Endothelial cell of umbilical vein (primary cell): ENCODE measurements at regions not wholly inside any gene's neighbourhood (a gene's known extent, or its start where the extent isn't known, plus 50 kb on each side); places are given as distances from the start of the nearest gene placed in this dataset.

ENCODE experiments used
- BruUV-seq: library from RNA; stranded (reverse); fragments of 400-500 nt; replicated peaks from 2 replicates; lab custom pipeline; 2021; lab: Mats Ljungman, UMichigan
- CTCF ChIA-PET: fragments of 300-600, 350-600 bp; sonication (Branson Sonifier 250); formaldehyde crosslinking; loops from one replicate; lab custom pipeline; 2021; ENCODE audit warnings: antibody characterized with exemption, inconsistent platforms; lab: Charles Lee
- POLR2A ChIA-PET: fragments of 300-600, 350-600 bp; sonication (Branson Sonifier 250); formaldehyde crosslinking; loops from one replicate; lab custom pipeline; 2021; ENCODE audit warnings: antibody characterized with exemption, inconsistent platforms; lab: Charles Lee
- DNase-seq: peaks from one replicate; pipeline ENCODE4 v3.0.0-alpha.2; 2011; ENCODE audit warnings: low read depth, low spot score
- FAIRE-seq: peaks from 2 replicates; lab custom pipeline; 2011; peaks lifted over from hg19 to GRCh38; lab: Jason Lieb, UNC
- H2AFZ ChIP-seq: 2 replicates; pipeline ENCODE4 v1.6.0; 2012; ENCODE audit warnings: low read depth, low read length, control low read depth, inconsistent platforms
- H3K27ac ChIP-seq: 2 replicates; pipeline ENCODE4 v1.5.1; 2011; ENCODE audit warnings: low read depth, mild to moderate bottlenecking, control low read depth, low read length, moderate library complexity; ENCODE audit not compliant: insufficient read depth
- H3K27me3 ChIP-seq, 2 experiments: 2 replicates each; pipeline versions ENCODE4 v1.6.0 to v1.6.1; 2011; ENCODE audit warnings: low read length in 2 of 2, mixed read lengths in 1 of 2; ENCODE audit not compliant: control insufficient read depth in 2 of 2, insufficient read depth in 2 of 2
- H3K36me3 ChIP-seq, 2 experiments: 2 replicates in 1 of 2; 3 replicates in 1 of 2; pipeline ENCODE4 v1.5.1; 2011; ENCODE audit warnings: low read length in 2 of 2, mild to moderate bottlenecking in 1 of 2, moderate library complexity in 1 of 2; ENCODE audit not compliant: control insufficient read depth in 2 of 2, insufficient read depth in 2 of 2; ENCODE audit errors: extremely low read depth in 1 of 2
- H3K4me1 ChIP-seq: 3 replicates; pipeline ENCODE4 v1.5.1; 2011; ENCODE audit warnings: mild to moderate bottlenecking, low read length; ENCODE audit not compliant: control insufficient read depth, insufficient read depth; ENCODE audit errors: extremely low read depth
- H3K4me2 ChIP-seq: 2 replicates; pipeline ENCODE4 v1.6.1; 2011; ENCODE audit warnings: low read length, control low read depth, mixed read lengths; ENCODE audit not compliant: insufficient read depth
- H3K4me3 ChIP-seq, 3 experiments: fragments of 200-600 bp in 1 of 3; sonication (generic), shearing (Covaris generic) in 1 of 3; replicated peaks in 1 of 3; 2 replicates each; pipeline ENCODE4 v1.5.1; 2011 to 2016; ENCODE audit warnings: control low read depth in 3 of 3, low read length in 3 of 3, mild to moderate bottlenecking in 2 of 3, inconsistent platforms in 1 of 3, low read depth in 1 of 3, moderate library complexity in 1 of 3; ENCODE audit not compliant: insufficient read depth in 1 of 3
- H3K79me2 ChIP-seq: 2 replicates; pipeline ENCODE4 v1.6.0; 2012; ENCODE audit warnings: low read length, inconsistent platforms; ENCODE audit not compliant: control insufficient read depth, insufficient read depth
- H3K9ac ChIP-seq: replicated peaks from 2 replicates; pipeline ENCODE3; 2011; ENCODE audit warnings: low read length, control low read depth; ENCODE audit not compliant: insufficient read depth; ENCODE audit errors: extremely low read depth
- H3K9me1 ChIP-seq: replicated peaks from 3 replicates; pipeline ENCODE4 v1.6.0; 2011; ENCODE audit warnings: mild to moderate bottlenecking, low read length; ENCODE audit not compliant: control insufficient read depth, insufficient read depth; ENCODE audit errors: extremely low read depth
- H3K9me3 ChIP-seq: replicated peaks from 2 replicates; pipeline ENCODE4 v1.5.1; 2012; ENCODE audit warnings: low read length, inconsistent platforms; ENCODE audit not compliant: control insufficient read depth, insufficient read depth
- H4K20me1 ChIP-seq: replicated peaks from 2 replicates; pipeline ENCODE3; 2011; ENCODE audit warnings: mild to moderate bottlenecking, low read length; ENCODE audit not compliant: control insufficient read depth, insufficient read depth; ENCODE audit errors: extremely low read depth
- CTCF ChIP-seq, 2 donors: IDR thresholded peaks; 1 replicate in 1 of 2; 2 replicates in 1 of 2; pipeline ENCODE4 v1.5.1; 2011; ENCODE audit warnings: low read length in 2 of 2, mild to moderate bottlenecking in 2 of 2, moderate library complexity in 2 of 2, control low read depth in 1 of 2, inconsistent platforms in 1 of 2, low read depth in 1 of 2; ENCODE audit not compliant: insufficient read depth in 1 of 2; ENCODE audit errors: extremely low read depth in 1 of 2
- EZH2 ChIP-seq: IDR thresholded peaks from 2 replicates; pipeline ENCODE4 v1.6.1; 2012; ENCODE audit warnings: borderline replicate concordance, low read depth, mild to moderate bottlenecking, moderate library complexity, low read length, inconsistent platforms; ENCODE audit not compliant: severe bottlenecking
- FOS ChIP-seq: IDR thresholded peaks from 2 replicates; pipeline ENCODE4 v1.6.1; 2011; ENCODE audit warnings: mild to moderate bottlenecking, low read length, moderate library complexity, borderline replicate concordance; ENCODE audit not compliant: insufficient read depth
- GATA2 ChIP-seq: IDR thresholded peaks from 2 replicates; pipeline ENCODE4 v1.7.0; 2011; ENCODE audit warnings: low read depth, mild to moderate bottlenecking, moderate library complexity, mixed read lengths, low read length; ENCODE audit not compliant: insufficient read length, insufficient read depth
- MAX ChIP-seq: IDR thresholded peaks from 2 replicates; pipeline ENCODE4 v1.6.1; 2011; ENCODE audit not compliant: insufficient read depth, insufficient read length
- POLR2A ChIP-seq: IDR thresholded peaks from 2 replicates; pipeline ENCODE4 v1.6.1; 2012; ENCODE audit warnings: low read depth, mild to moderate bottlenecking, control low read depth, low read length
- POLR2AphosphoS5 ChIP-seq: IDR thresholded peaks from 2 replicates; pipeline ENCODE4 v1.6.1; 2012; ENCODE audit warnings: low read depth, mild to moderate bottlenecking, control low read depth, low read length, moderate library complexity; ENCODE audit not compliant: insufficient read depth
- dilution Hi-C: fragments of 300-500 bp; cut with MboI; formaldehyde crosslinking; loops from one replicate; pipeline ENCODE4 v1.15.0; 2019; ENCODE audit warnings: low sequenced_read_pairs; ENCODE audit not compliant: extremely low pct_ligation_motif_present
- intact Hi-C: fragments of 100-400 bp; cut with micrococcal nuclease; formaldehyde crosslinking; loops from one replicate; pipeline ENCODE4 v1.10.0; 2022

GRCh38 chrY:16124630-16125317 is 1600.4 kb downstream of the NLGN4Y start:
- Histone ChIP-seq H3K9me1 (no peaks in the 10 kb centered on the region), H3K27me3 (no peaks in the 10 kb centered on the region), H3K4me1 (no peaks in the 10 kb centered on the region), H3K27ac (no peak overlapping the region), H3K4me3 (no peak overlapping the region), H2AFZ (no peak overlapping the region), H3K79me2 (no peaks in the 10 kb centered on the region), H3K36me3 (no peaks in the 10 kb centered on the region), H3K4me2 (no peak overlapping the region), H3K9ac (no peak overlapping the region), H4K20me1 (no peaks in the 10 kb centered on the region), H3K9me3 (no peaks in the 10 kb centered on the region)
- intact Hi-C loops, result no loop called here
- no peak for TF ChIP-seq POLR2AphosphoS5
- TF ChIP-seq FOS, result no peak
- TF ChIP-seq GATA2, result no peak
- TF ChIP-seq EZH2, result no peak
- TF ChIP-seq POLR2A, result no peak
- TF ChIP-seq MAX, result no peak
- TF ChIP-seq CTCF (IDR thresholded peaks at IDR 0.05; ENCODE audit: extremely low read depth in 1 of 2, insufficient read depth in 1 of 2, low read depth in 1 of 2, low read length in 2 of 2), result no peak
- dilution Hi-C loops, result no loop called here
- no TSS peak for BruUV-seq
- ChIA-PET CTCF (no interaction called here), POLR2A (no interaction called here)
- no peak for FAIRE-seq
- no peak for DNase-seq
